GM23338 (cell line): ENCODE measurements at regions not wholly inside any gene's neighbourhood (a gene's known extent, or its start where the extent isn't known, plus 50 kb on each side); places are given as distances from the start of the nearest gene placed in this dataset.

Experiments used
- ATAC-seq: fragments of 200-7000 bp; cut with Tn5 transposase; 3 replicates; pipeline ENCODE4 v1.9.1; 2020
- DNase-seq: peaks from one replicate; pipeline ENCODE4 v3.0.0-alpha.2; 2015; ENCODE audit warnings: low spot score
- H2AFZ ChIP-seq: fragments of 200-600 bp; sonication (generic); 2 replicates; pipeline ENCODE4 v1.8.0; 2016; ENCODE audit warnings: antibody characterized with exemption, mild to moderate bottlenecking, moderate library complexity
- H3F3A ChIP-seq: fragments of 200-600 bp; sonication (generic); replicated peaks from 2 replicates; pipeline ENCODE4 v1.8.0; 2017; ENCODE audit warnings: antibody characterized with exemption, mixed run types, low read depth
- H3K27ac ChIP-seq: fragments of 200-600 bp; sonication (generic); 2 replicates; pipeline ENCODE4 v1.6.1; 2016; ENCODE audit warnings: low read depth
- H3K27me3 ChIP-seq: fragments of 200-600 bp; sonication (generic); 2 replicates; pipeline ENCODE4 v1.8.0; 2016; ENCODE audit warnings: mild to moderate bottlenecking, mixed run types, moderate library complexity; ENCODE audit not compliant: insufficient read depth
- H3K36me3 ChIP-seq: fragments of 200-600 bp; sonication (generic); 2 replicates; pipeline ENCODE4 v1.8.0; 2016; ENCODE audit warnings: mild to moderate bottlenecking; ENCODE audit not compliant: insufficient read depth
- H3K4me1 ChIP-seq: fragments of 200-600 bp; sonication (generic); 2 replicates; pipeline ENCODE4 v1.8.0; 2016; ENCODE audit warnings: mild to moderate bottlenecking, moderate library complexity; ENCODE audit not compliant: insufficient read depth
- H3K4me2 ChIP-seq: fragments of 200-600 bp; sonication (generic); 2 replicates; pipeline ENCODE4 v1.7.1; 2017; ENCODE audit warnings: mixed run types
- H3K4me3 ChIP-seq: fragments of 200-600 bp; sonication (generic); 2 replicates; pipeline ENCODE4 v1.6.1; 2016; ENCODE audit warnings: mixed run types
- H3K79me2 ChIP-seq: fragments of 200-600 bp; sonication (generic); replicated peaks from 2 replicates; pipeline ENCODE4 v1.8.0; 2017; ENCODE audit warnings: mild to moderate bottlenecking; ENCODE audit not compliant: insufficient read depth
- H3K9me2 ChIP-seq: fragments of 200-600 bp; sonication (generic); 2 replicates; pipeline ENCODE4 v1.8.0; 2017; ENCODE audit not compliant: insufficient read depth
- H4K20me1 ChIP-seq: fragments of 200-600 bp; sonication (generic); replicated peaks from 2 replicates; pipeline ENCODE4 v1.8.0; 2017; ENCODE audit warnings: mild to moderate bottlenecking; ENCODE audit not compliant: insufficient read depth
- H3K27ac Mint-ChIP-seq: 2 replicates; pipeline ENCODE4 v1.8.0; 2020; ENCODE audit warnings: inconsistent platforms, mild to moderate bottlenecking, moderate library complexity, mixed read lengths
- H3K27me3 Mint-ChIP-seq: 3 replicates; pipeline ENCODE4 v1.8.0; 2022; ENCODE audit warnings: low read depth, mild to moderate bottlenecking, moderate library complexity, mixed read lengths, inconsistent platforms; ENCODE audit not compliant: insufficient read depth, poor library complexity
- H3K36me3 Mint-ChIP-seq: 3 replicates; pipeline ENCODE4 v1.8.0; 2021; ENCODE audit warnings: low read depth, mild to moderate bottlenecking, inconsistent platforms, moderate library complexity, mixed read lengths
- H3K4me1 Mint-ChIP-seq: 3 replicates; pipeline ENCODE4 v1.8.0; 2020; ENCODE audit warnings: mild to moderate bottlenecking, inconsistent platforms, mixed read lengths
- H3K4me3 Mint-ChIP-seq: 3 replicates; pipeline ENCODE4 v1.8.0; 2021; ENCODE audit warnings: moderate library complexity, mild to moderate bottlenecking, inconsistent platforms, mixed read lengths
- H3K9me3 Mint-ChIP-seq: 3 replicates; pipeline ENCODE4 v1.8.0; 2020; ENCODE audit warnings: moderate library complexity, mild to moderate bottlenecking, inconsistent platforms, mixed read lengths
- CREB1 ChIP-seq: fragments of 250-450 bp; sonication (Bioruptor Pico); IDR thresholded peaks from 2 replicates; pipeline ENCODE4 v1.5.0; 2020; ENCODE audit warnings: low read depth, mild to moderate bottlenecking, moderate library complexity
- EZH2 ChIP-seq: fragments of 200-600 bp; sonication (generic); IDR thresholded peaks from one replicate; pipeline ENCODE4 v1.8.0; 2017; ENCODE audit warnings: antibody characterized with exemption, mild to moderate bottlenecking, low read depth; ENCODE audit not compliant: unreplicated experiment
- EZH2phosphoT487 ChIP-seq: fragments of 200-600 bp; sonication (generic); IDR thresholded peaks from one replicate; pipeline ENCODE4 v1.8.1; 2018; ENCODE audit warnings: antibody characterized with exemption; ENCODE audit not compliant: unreplicated experiment
- JUNB ChIP-seq: IDR thresholded peaks from one replicate; pipeline ENCODE4 v1.6.1; 2016; ENCODE audit warnings: antibody characterized with exemption; ENCODE audit not compliant: unreplicated experiment
- NANOG ChIP-seq: IDR thresholded peaks from 2 replicates; pipeline ENCODE4 v1.6.1; 2016; ENCODE audit warnings: antibody characterized with exemption, borderline replicate concordance
- POLR2AphosphoS5 ChIP-seq: IDR thresholded peaks from 2 replicates; pipeline ENCODE4 v1.6.1; 2016; ENCODE audit warnings: antibody characterized with exemption, low read depth
- REST ChIP-seq: IDR thresholded peaks from one replicate; pipeline ENCODE4 v1.6.1; 2018; ENCODE audit warnings: antibody characterized with exemption; ENCODE audit not compliant: unreplicated experiment
- STAT1 ChIP-seq: IDR thresholded peaks from one replicate; pipeline ENCODE4 v1.6.1; 2016; ENCODE audit warnings: antibody characterized with exemption; ENCODE audit not compliant: unreplicated experiment
- ZNF114 ChIP-seq: fragments of 250-450 bp; sonication (Bioruptor Pico); IDR thresholded peaks from 2 replicates; pipeline ENCODE4 v1.5.0; 2020; ENCODE audit warnings: mild to moderate bottlenecking, moderate library complexity
- ZNF331 ChIP-seq: fragments of 250-450 bp; sonication (Bioruptor Pico); IDR thresholded peaks from 2 replicates; pipeline ENCODE4 v1.5.0; 2020; ENCODE audit warnings: low read depth, mild to moderate bottlenecking, moderate library complexity
- ZNF462 ChIP-seq: fragments of 250-450 bp; sonication (Bioruptor Pico); IDR thresholded peaks from 2 replicates; pipeline ENCODE4 v1.5.0; 2020; ENCODE audit warnings: mild to moderate bottlenecking, moderate library complexity

- ATAC-seq (no peak), DNase-seq (no peak)
- no peaks in the 10 kb centered on the region for H3F3A ChIP-seq
- Mint-ChIP-seq H3K9me3 (no peaks in the 10 kb centered on the region), H3K27me3 (peaks cover 4% of the 10 kb centered on the region), H3K4me3 (no peak overlapping the region), H3K36me3 (no peaks in the 10 kb centered on the region; the same call in 2 of the 3 replicates), H3K27ac (0 out of 2 replicates have a peak overlapping the region, but pooled peaks have one; percentile 77), H3K4me1 (peaks cover 31% of the 10 kb centered on the region)
- H3K4me2 ChIP-seq, result no peak overlapping the region
- H3K9me2 ChIP-seq, result no peaks in the 10 kb centered on the region
- H3K27me3 ChIP-seq, result no peaks in the 10 kb centered on the region
- H3K4me1 ChIP-seq, result peaks cover 18% of the 10 kb centered on the region; the same call in 1 of the 2 replicates
- no peak overlapping the region for H3K27ac ChIP-seq
- no peaks in the 10 kb centered on the region for H4K20me1 ChIP-seq
- no peak overlapping the region for H3K4me3 ChIP-seq
- no peaks in the 10 kb centered on the region for H3K79me2 ChIP-seq
- TF ChIP-seq EZH2 (no peak), ZNF462 (CRISPR knock-in tag) (no peak), NANOG (no peak), ZNF114 (CRISPR knock-in tag) (no peak)
- no peaks in the 10 kb centered on the region for H3K36me3 ChIP-seq
- H2AFZ ChIP-seq, result no peak overlapping the region
Measured at GRCh38 chr9:129283705-129284606, 105.9 kb upstream of the IER5L start.

GRCh38 chr9:129283291-129283691 lies 105.2 kb upstream of the IER5L start:
- Histone ChIP-seq H2AFZ (no peak overlapping the region), H3K4me1 (peaks cover 23% of the 10 kb centered on the region; the same call in 1 of the 2 replicates), H3F3A (0 out of 2 replicates have a peak, but pooled peaks cover 3% of the 10 kb centered on the region), H4K20me1 (no peaks in the 10 kb centered on the region), H3K9me2 (no peaks in the 10 kb centered on the region), H3K4me3 (no peak overlapping the region), H3K27me3 (no peaks in the 10 kb centered on the region), H3K79me2 (no peaks in the 10 kb centered on the region), H3K4me2 (no peak overlapping the region), H3K36me3 (no peaks in the 10 kb centered on the region), H3K27ac (no peak overlapping the region)
- no peak for DNase-seq
- H3K27me3 Mint-ChIP-seq, result peaks cover 10% of the 10 kb centered on the region
- no peak overlapping the region for H3K27ac Mint-ChIP-seq
- H3K9me3 Mint-ChIP-seq, result no peaks in the 10 kb centered on the region
- peaks cover 33% of the 10 kb centered on the region for H3K4me1 Mint-ChIP-seq
- H3K4me3 Mint-ChIP-seq, result no peak overlapping the region
- no peak for ATAC-seq
- no peaks in the 10 kb centered on the region; the same call in 2 of the 3 replicates for H3K36me3 Mint-ChIP-seq
- no peak for TF ChIP-seq EZH2phosphoT487
- TF ChIP-seq POLR2AphosphoS5, result no peak
- no peak for TF ChIP-seq EZH2
- no peak for TF ChIP-seq NANOG
- TF ChIP-seq CREB1, result no peak
- TF ChIP-seq REST, result no peak
- no peak for TF ChIP-seq STAT1
- no peak for TF ChIP-seq JUNB
- TF ChIP-seq ZNF114 (CRISPR knock-in tag), result no peak
- no peak for TF ChIP-seq ZNF331
